ENCODE measurements at regions not wholly inside any gene's neighbourhood (a gene's known extent, or its start where the extent isn't known, plus 50 kb on each side); places are given as distances from the start of the nearest gene placed in this dataset.
A peak's percentile ranks its signal among the peaks of the same experiment; 100 is the strongest.

GRCh38 chr6:43879722-43880121 is 109.7 kb downstream of the VEGFA start:
- no peak for DNase-seq

- DNase-seq = no peak
These were observed 108.9 kb downstream of the VEGFA start for GRCh38 chr6:43878823-43879495.

- DNase-seq = no peak
These were observed 108.2 kb downstream of the VEGFA start for GRCh38 chr6:43878127-43878634.

- DNase-seq = no peak
These were observed 107.6 kb downstream of the VEGFA start for GRCh38 chr6:43877463-43878126.

GRCh38 chr6:43877036-43877435 is 107.0 kb downstream of the VEGFA start:
- no peak for DNase-seq

GRCh38 chr6:43876602-43877001 is 106.6 kb downstream of the VEGFA start:
- DNase-seq = no peak

- no peak for DNase-seq
These were observed 106.0 kb downstream of the VEGFA start for GRCh38 chr6:43875849-43876572.

GRCh38 chr6:43874814-43875590 is 105.0 kb downstream of the VEGFA start:
- DNase-seq = no peak

- DNase-seq = no peak
These were observed 104.0 kb downstream of the VEGFA start for GRCh38 chr6:43873806-43874714.

- no peak for DNase-seq
These were observed 101.9 kb downstream of the VEGFA start for GRCh38 chr6:43871933-43872332.

GRCh38 chr6:43871284-43871683 is 101.3 kb downstream of the VEGFA start:
- DNase-seq = no peak

GRCh38 chr6:43870660-43871061 is 100.7 kb downstream of the VEGFA start:
- peak; percentile 30 for DNase-seq

- no peak for DNase-seq
These were observed 100.0 kb downstream of the VEGFA start for GRCh38 chr6:43869792-43870659.

GRCh38 chr6:43869079-43869710 is 99.2 kb downstream of the VEGFA start:
- DNase-seq = no peak

- DNase-seq = no peak
These were observed 98.5 kb downstream of the VEGFA start for GRCh38 chr6:43868467-43868866.

GRCh38 chr6:43867996-43868395 is 98.0 kb downstream of the VEGFA start:
- DNase-seq = no peak

- DNase-seq = no peak
These were observed 97.2 kb downstream of the VEGFA start for GRCh38 chr6:43867246-43867645.

- DNase-seq = no peak
These were observed 96.1 kb downstream of the VEGFA start for GRCh38 chr6:43865932-43866645.

- DNase-seq = no peak
These were observed 95.1 kb downstream of the VEGFA start for GRCh38 chr6:43865086-43865485.

GRCh38 chr6:43862925-43863324 is 92.9 kb downstream of the VEGFA start:
- no peak for DNase-seq
